Neuronal stem cell (in vitro differentiated cells): ENCODE measurements at regions not wholly inside any gene's neighbourhood (a gene's known extent, or its start where the extent isn't known, plus 50 kb on each side); places are given as distances from the start of the nearest gene placed in this dataset.
A peak's percentile ranks its signal among the peaks of the same experiment; 100 is the strongest.

Experiments used
- DNase-seq: peaks from one replicate; pipeline ENCODE4 v3.0.0-alpha.2; 2013; ENCODE audit warnings: low spot score
- H2AFZ ChIP-seq: one replicate; pipeline ENCODE4 v1.6.1; 2013; ENCODE audit warnings: mild to moderate bottlenecking, low read length, inconsistent platforms
- H2AK5ac ChIP-seq: 2 replicates; pipeline ENCODE4 v1.6.1; 2013; ENCODE audit warnings: low read depth, mild to moderate bottlenecking, inconsistent platforms, low read length, moderate library complexity, mixed read lengths
- H2BK120ac ChIP-seq: 2 replicates; pipeline ENCODE4 v1.6.1; 2013; ENCODE audit warnings: low read depth, mild to moderate bottlenecking, inconsistent platforms, low read length, moderate library complexity, mixed read lengths
- H2BK12ac ChIP-seq: one replicate; pipeline ENCODE4 v1.6.1; 2013; ENCODE audit warnings: low read length, inconsistent platforms
- H2BK15ac ChIP-seq: 2 replicates; pipeline ENCODE4 v1.6.1; 2013; ENCODE audit warnings: mild to moderate bottlenecking, low read length, inconsistent platforms, mixed read lengths
- H2BK5ac ChIP-seq: one replicate; pipeline ENCODE4 v1.6.1; 2013; ENCODE audit warnings: inconsistent platforms, mild to moderate bottlenecking, low read length, moderate library complexity
- H3K14ac ChIP-seq: one replicate; pipeline ENCODE4 v1.6.1; 2013; ENCODE audit warnings: low read length, inconsistent platforms
- H3K18ac ChIP-seq: 2 replicates; pipeline ENCODE4 v1.6.1; 2013; ENCODE audit warnings: low read length, inconsistent platforms
- H3K23ac ChIP-seq: 2 replicates; pipeline ENCODE4 v1.6.1; 2013; ENCODE audit warnings: low read depth, mild to moderate bottlenecking, mixed read lengths, low read length, inconsistent platforms; ENCODE audit not compliant: poor library complexity
- H3K27ac ChIP-seq: replicated peaks from 3 replicates; pipeline ENCODE4 v1.5.1; 2013; ENCODE audit warnings: low read length, inconsistent platforms
- H3K27me3 ChIP-seq, 3 experiments: 2 replicates each; pipeline ENCODE4 v1.6.1; 2013; ENCODE audit warnings: low read length in 3 of 3, mild to moderate bottlenecking in 2 of 3, inconsistent platforms in 1 of 3, low read depth in 1 of 3, mixed read lengths in 1 of 3, moderate library complexity in 1 of 3; ENCODE audit not compliant: control insufficient read depth in 3 of 3, insufficient read depth in 3 of 3
- H3K36me3 ChIP-seq, 2 donors: replicated peaks in 1 of 2; 2 replicates each; pipeline ENCODE4 v1.6.1; 2013; ENCODE audit warnings: low read length in 2 of 2; ENCODE audit not compliant: control insufficient read depth in 2 of 2, insufficient read depth in 2 of 2
- H3K4ac ChIP-seq: 2 replicates; pipeline ENCODE4 v1.6.1; 2013; ENCODE audit warnings: inconsistent platforms, mild to moderate bottlenecking, low read length, moderate library complexity
- H3K4me1 ChIP-seq, 2 donors: 1 replicate in 1 of 2; 2 replicates in 1 of 2; pipeline ENCODE4 v1.6.1; 2013; ENCODE audit warnings: low read length in 2 of 2, low read depth in 1 of 2; ENCODE audit not compliant: control insufficient read depth in 2 of 2, insufficient read depth in 1 of 2
- H3K4me2 ChIP-seq: one replicate; pipeline ENCODE4 v1.6.1; 2013; ENCODE audit warnings: mild to moderate bottlenecking, low read length, inconsistent platforms; ENCODE audit not compliant: insufficient read depth, poor library complexity, severe bottlenecking
- H3K4me3 ChIP-seq, 2 donors: 2 replicates each; pipeline ENCODE4 v1.5.1; 2013; ENCODE audit warnings: low read length in 2 of 2, mild to moderate bottlenecking in 2 of 2, inconsistent platforms in 1 of 2, moderate library complexity in 1 of 2
- H3K79me1 ChIP-seq: one replicate; pipeline ENCODE4 v1.6.1; 2013; ENCODE audit warnings: low read depth, mild to moderate bottlenecking, inconsistent platforms, low read length, moderate library complexity
- H3K9ac ChIP-seq: one replicate; pipeline ENCODE4 v1.6.1; 2013; ENCODE audit warnings: mild to moderate bottlenecking, low read depth, low read length, inconsistent platforms; ENCODE audit not compliant: poor library complexity
- H3K9me3 ChIP-seq, 2 donors: replicated peaks in 1 of 2; 2 replicates each; pipeline versions ENCODE3 to v1.6.1; 2013; ENCODE audit warnings: low read length in 2 of 2, mild to moderate bottlenecking in 2 of 2, inconsistent platforms in 1 of 2, low read depth in 1 of 2, mixed read lengths in 1 of 2, moderate library complexity in 1 of 2; ENCODE audit not compliant: control insufficient read depth in 2 of 2, insufficient read depth in 1 of 2
- H4K8ac ChIP-seq: one replicate; pipeline ENCODE4 v1.6.1; 2013; ENCODE audit warnings: low read depth, mild to moderate bottlenecking, inconsistent platforms, low read length, moderate library complexity
- H4K91ac ChIP-seq: one replicate; pipeline ENCODE4 v1.6.1; 2013; ENCODE audit warnings: low read length, low read depth, mild to moderate bottlenecking, inconsistent platforms; ENCODE audit not compliant: poor library complexity
- WGBS, 2 donors: extraction: QIAGEN DNeasy Blood & Tissue Kit; methylation state at CpG; one replicate each; pipeline ENCODE4 v1.1.7; 2013; ENCODE audit warnings: missing lambda C conversion rate in 2 of 2, mixed read lengths in 1 of 2; ENCODE audit not compliant: insufficient read length in 2 of 2, insufficient replicate concordance in 1 of 2; ENCODE audit errors: extremely low coverage in 2 of 2; 5-methylcytosine and 5-hydroxymethylcytosine counted together

DNA sequence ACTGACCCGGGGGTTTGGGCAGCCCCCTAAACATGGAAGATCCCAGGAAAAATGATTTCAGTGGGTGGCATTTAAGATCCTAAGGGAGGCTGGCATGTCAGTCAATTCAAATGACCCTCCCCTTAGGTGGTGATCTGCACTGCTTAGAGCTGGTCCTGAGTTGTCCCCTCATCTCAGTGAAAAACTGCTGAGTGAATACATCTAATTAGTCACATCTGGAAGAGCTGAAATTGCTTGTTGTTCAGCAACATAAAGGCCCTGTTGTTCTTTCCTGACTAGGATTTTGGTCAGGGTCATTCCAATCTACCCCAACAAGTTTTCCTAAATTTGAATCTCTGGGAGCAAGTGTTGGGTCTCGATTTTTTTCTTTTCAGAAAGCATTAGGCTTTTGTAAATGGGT, 126.4 kb downstream of the LCA5 start:
- no peak overlapping the region for H2BK120ac ChIP-seq
- H4K8ac ChIP-seq, result no peak overlapping the region
- no peak overlapping the region for H3K27ac ChIP-seq
- no peak overlapping the region for H4K91ac ChIP-seq
- no peak overlapping the region for H3K18ac ChIP-seq
- no peak overlapping the region for H3K4me2 ChIP-seq
- no peak overlapping the region for H2AK5ac ChIP-seq
- no peak overlapping the region for H3K4ac ChIP-seq
- H3K36me3 ChIP-seq, result no peaks in the 10 kb centered on the region
- H3K9ac ChIP-seq, result no peak overlapping the region
- no peak overlapping the region for H2BK5ac ChIP-seq
- no peak overlapping the region for H2AFZ ChIP-seq
- H3K23ac ChIP-seq, result no peak overlapping the region
- H3K14ac ChIP-seq, result no peak overlapping the region
- H2BK15ac ChIP-seq, result no peak overlapping the region
- peaks cover 0 to 3% of the 10 kb centered on the region in 2 donors for H3K9me3 ChIP-seq
- WGBS, 2 donors, result no CpG with 5 or more reads among the region's 2 CpGs
- no peaks in the 10 kb centered on the region for H3K27me3 ChIP-seq
- H3K79me1 ChIP-seq, result no peaks in the 10 kb centered on the region
- no peak overlapping the region for H3K4me3 ChIP-seq
- DNase-seq, result peak; percentile 36
- H3K4me1 ChIP-seq, result peaks cover 0 to 10% of the 10 kb centered on the region in 2 donors
- no peak overlapping the region for H2BK12ac ChIP-seq

DNA sequence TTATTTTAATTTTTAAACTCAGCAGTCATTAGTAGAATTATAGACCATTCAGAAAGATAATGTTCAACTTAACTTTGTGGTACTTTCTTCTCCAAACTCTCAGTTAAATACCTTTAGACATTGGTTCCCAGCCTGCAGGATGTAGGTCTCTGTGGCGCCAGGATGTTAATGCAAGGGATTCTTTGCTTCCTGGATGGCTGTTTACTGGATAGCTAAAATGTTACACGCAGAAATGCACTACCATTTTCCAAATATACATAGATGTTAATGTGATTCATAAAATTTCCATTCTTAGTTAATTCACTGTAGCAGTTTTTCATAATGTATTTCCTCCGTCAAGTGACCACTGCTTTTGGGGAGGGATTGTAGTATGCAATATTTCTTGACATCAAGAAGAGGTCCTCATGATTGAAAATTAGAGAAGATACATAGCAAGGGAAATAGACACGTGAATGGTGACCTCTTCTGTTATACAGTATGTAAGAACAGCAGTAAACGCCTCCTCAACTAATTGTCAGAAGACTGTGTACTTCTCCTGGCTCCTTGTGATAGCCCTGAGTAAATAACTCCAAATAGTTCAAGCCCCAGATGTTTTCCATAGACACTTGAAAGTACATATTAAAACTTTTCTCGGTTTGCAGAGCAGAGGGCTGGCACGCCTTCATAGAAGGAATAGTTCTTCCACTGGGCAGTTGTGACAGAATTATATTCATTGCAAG, 128.8 kb downstream of the LCA5 start:
- H3K4ac ChIP-seq, result no peak overlapping the region
- no peak overlapping the region for H4K8ac ChIP-seq
- H2BK15ac ChIP-seq, result no peak overlapping the region
- no peak overlapping the region for H2BK5ac ChIP-seq
- H2BK120ac ChIP-seq, result no peak overlapping the region
- no peak overlapping the region for H2AK5ac ChIP-seq
- H4K91ac ChIP-seq, result no peak overlapping the region
- no peak overlapping the region for H3K4me2 ChIP-seq
- no CpG with 5 or more reads among the region's 7 CpGs for WGBS, 2 donors
- no peak overlapping the region for H2BK12ac ChIP-seq
- no peak overlapping the region for H3K18ac ChIP-seq
- H2AFZ ChIP-seq, result no peak overlapping the region
- H3K4me3 ChIP-seq, result no peak overlapping the region
- H3K27ac ChIP-seq, result no peak overlapping the region
- H3K14ac ChIP-seq, result no peak overlapping the region
- peaks cover 2 to 22% of the 10 kb centered on the region in 2 donors for H3K4me1 ChIP-seq
- no peaks in the 10 kb centered on the region for H3K27me3 ChIP-seq
- peaks cover 0 to 3% of the 10 kb centered on the region in 2 donors for H3K9me3 ChIP-seq
- no peak overlapping the region for H3K23ac ChIP-seq
- no peaks in the 10 kb centered on the region for H3K79me1 ChIP-seq
- no peak overlapping the region for H3K9ac ChIP-seq
- H3K36me3 ChIP-seq, result no peaks in the 10 kb centered on the region
- no peak for DNase-seq

DNA sequence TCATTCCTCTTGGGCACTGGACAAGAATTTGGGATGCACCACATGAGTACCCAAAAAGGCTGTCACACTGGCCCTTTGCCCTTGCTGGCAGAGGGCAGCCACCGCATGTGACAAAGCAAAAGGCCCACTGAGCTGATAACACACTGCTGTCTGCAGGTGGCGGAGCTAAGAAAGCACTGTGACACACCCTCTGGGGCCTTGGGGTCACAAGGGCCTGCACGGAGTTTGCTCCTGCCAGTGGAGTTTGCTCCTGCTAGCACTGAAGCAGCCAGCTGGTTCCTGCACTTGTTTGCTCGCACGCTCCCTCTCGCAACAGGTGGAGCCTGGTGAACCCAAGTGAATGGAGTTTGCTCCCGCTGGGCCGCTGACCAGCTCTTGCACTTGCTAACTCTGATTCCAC, 132.6 kb downstream of the LCA5 start:
- Histone ChIP-seq H3K79me1 (no peaks in the 10 kb centered on the region), H2BK12ac (peak overlapping the region; percentile 50), H3K4me3 (no peak overlapping the region), H3K27me3 (no peaks in the 10 kb centered on the region), H3K9me3 (peaks cover 0 to 3% of the 10 kb centered on the region in 2 donors), H3K23ac (no peak overlapping the region), H3K4me1 (peaks cover 6 to 25% of the 10 kb centered on the region in 2 donors), H3K27ac (peak overlapping the region; percentile 67), H3K9ac (no peak overlapping the region), H2BK5ac (no peak overlapping the region), H2BK15ac (no peak overlapping the region), H4K8ac (no peak overlapping the region), H3K14ac (no peak overlapping the region), H2AK5ac (no peak overlapping the region), H3K36me3 (no peaks in the 10 kb centered on the region), H3K4me2 (no peak overlapping the region), H2BK120ac (no peak overlapping the region), H2AFZ (peak overlapping the region; percentile 26), H3K4ac (no peak overlapping the region), H4K91ac (no peak overlapping the region), H3K18ac (peak overlapping the region; percentile 79)
- no peak for DNase-seq
- WGBS, 2 donors, result no CpG with 5 or more reads among the region's 8 CpGs

DNA sequence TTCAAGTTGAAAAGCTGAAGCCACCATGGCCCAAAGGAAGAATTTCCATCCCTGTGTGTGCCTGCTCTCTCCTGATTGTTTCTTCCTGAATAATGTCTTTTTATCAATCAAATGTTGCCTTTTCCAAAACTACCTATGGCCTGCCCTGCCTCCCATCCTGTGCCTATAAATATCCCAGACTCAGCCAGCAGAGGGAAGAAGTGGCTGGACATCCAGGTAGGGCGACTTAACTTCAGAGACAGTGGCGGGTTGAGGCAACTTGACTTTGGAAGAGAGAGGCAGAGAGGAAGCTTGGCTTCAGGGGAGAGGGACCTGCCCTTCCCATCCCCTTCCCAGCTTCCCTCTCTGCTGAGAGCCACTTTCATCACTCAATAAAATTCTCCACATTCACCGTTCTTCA, 133.0 kb downstream of the LCA5 start:
- Histone ChIP-seq H3K4me2 (no peak overlapping the region), H3K14ac (no peak overlapping the region), H3K4me1 (peaks cover 6 to 28% of the 10 kb centered on the region in 2 donors), H3K4ac (no peak overlapping the region), H3K9me3 (peaks cover 0 to 3% of the 10 kb centered on the region in 2 donors), H3K18ac (peak overlapping the region; percentile 57), H3K4me3 (no peak overlapping the region), H3K23ac (no peak overlapping the region), H2BK12ac (no peak overlapping the region), H3K36me3 (no peaks in the 10 kb centered on the region), H2BK5ac (no peak overlapping the region), H3K27me3 (no peaks in the 10 kb centered on the region), H3K79me1 (no peaks in the 10 kb centered on the region), H4K8ac (no peak overlapping the region), H4K91ac (no peak overlapping the region), H2BK15ac (no peak overlapping the region), H3K27ac (peak overlapping the region; percentile 10), H2AFZ (no peak overlapping the region), H3K9ac (no peak overlapping the region), H2AK5ac (no peak overlapping the region), H2BK120ac (no peak overlapping the region)
- WGBS, 2 donors, result no CpG with 5 or more reads among the region's 3 CpGs
- DNase-seq, result no peak
